Vagina (tissue), 2 donors: ENCODE measurements at regions not wholly inside any gene's neighbourhood (a gene's known extent, or its start where the extent isn't known, plus 50 kb on each side); places are given as distances from the start of the nearest gene placed in this dataset.

ENCODE experiments used
- DNase-seq, 2 donors: peaks; one replicate each; pipeline ENCODE4 v3.0.0-alpha.2; 2017; ENCODE audit errors: extremely low spot score in 2 of 2
- H3K27ac ChIP-seq: fragments of 200-600 bp; sonication (generic); one replicate; pipeline ENCODE4 v1.5.1; 2019
- H3K27me3 ChIP-seq: fragments of 200-600 bp; sonication (generic); one replicate; pipeline ENCODE4 v1.5.1; 2019
- H3K36me3 ChIP-seq, 2 donors: fragments of 200-600 bp; sonication (generic); one replicate each; pipeline ENCODE4 v1.5.1; 2017 to 2019
- H3K4me1 ChIP-seq: fragments of 200-600 bp; sonication (generic); one replicate; pipeline ENCODE4 v1.5.1; 2019
- H3K4me3 ChIP-seq, 2 donors: fragments of 200-600 bp; sonication (generic); 1 replicate in 1 of 2; 2 replicates in 1 of 2; pipeline ENCODE4 v1.5.1; 2016 to 2019
- H3K9me3 ChIP-seq: fragments of 200-600 bp; sonication (generic); one replicate; pipeline ENCODE4 v1.5.1; 2019
- POLR2A ChIP-seq, 2 donors: fragments of 450-650 bp; IDR thresholded peaks; one replicate each; pipeline ENCODE4 v1.6.1; 2017; ENCODE audit warnings: antibody characterized with exemption in 2 of 2, mild to moderate bottlenecking in 2 of 2, moderate library complexity in 2 of 2
- POLR2AphosphoS5 ChIP-seq, 2 donors: sonication (generic); formaldehyde crosslinking; IDR thresholded peaks; one replicate each; pipeline ENCODE4 v1.9.0; 2017; ENCODE audit warnings: antibody characterized with exemption in 2 of 2, mild to moderate bottlenecking in 2 of 2, low read depth in 1 of 2; ENCODE audit not compliant: insufficient read depth in 1 of 2
- intact Hi-C: fragments of 100-400 bp; cut with DNase I; formaldehyde crosslinking; loops from one replicate; pipeline ENCODE4 v1.15.1; 2023
- TF ChIP-seq, protein P1 (sequence below), 3 experiments: fragments of 450-650 bp in 2 of 3; fragments of 200-600 bp in 1 of 3; sonication (generic) in 1 of 3; IDR thresholded peaks; one replicate each; pipeline ENCODE4 v1.5.1; 2017 to 2019; ENCODE audit warnings: antibody characterized with exemption in 3 of 3, mild to moderate bottlenecking in 2 of 3, moderate library complexity in 2 of 3

DNA sequence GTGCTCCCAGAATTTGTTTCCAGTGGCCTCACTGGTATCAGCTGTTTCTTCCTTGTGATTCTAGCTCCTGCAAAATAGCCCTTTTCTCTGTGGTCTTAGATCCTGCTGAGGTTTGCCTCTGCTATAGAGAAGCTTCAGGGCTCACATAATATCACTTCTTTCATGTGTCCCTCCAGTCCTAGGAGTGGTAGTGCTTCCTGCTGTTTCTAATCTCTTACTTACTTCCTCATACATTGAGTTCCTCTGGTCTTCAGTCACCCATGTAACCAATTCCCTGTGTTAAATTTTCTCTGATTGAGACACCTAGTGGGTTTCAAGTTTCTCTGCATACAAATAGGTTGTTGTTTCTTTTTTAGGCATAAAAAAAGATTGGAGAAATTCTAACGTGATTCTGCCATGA lies 1567.9 kb downstream of the ARAP2 start:
- no peaks in the 10 kb centered on the region for H3K4me1 ChIP-seq
- no peak for DNase-seq
- no peaks in the 10 kb centered on the region for H3K36me3 ChIP-seq
- no peaks in the 10 kb centered on the region for H3K27me3 ChIP-seq
- intact Hi-C loops: no loop called here
- TF ChIP-seq, protein P1, sequence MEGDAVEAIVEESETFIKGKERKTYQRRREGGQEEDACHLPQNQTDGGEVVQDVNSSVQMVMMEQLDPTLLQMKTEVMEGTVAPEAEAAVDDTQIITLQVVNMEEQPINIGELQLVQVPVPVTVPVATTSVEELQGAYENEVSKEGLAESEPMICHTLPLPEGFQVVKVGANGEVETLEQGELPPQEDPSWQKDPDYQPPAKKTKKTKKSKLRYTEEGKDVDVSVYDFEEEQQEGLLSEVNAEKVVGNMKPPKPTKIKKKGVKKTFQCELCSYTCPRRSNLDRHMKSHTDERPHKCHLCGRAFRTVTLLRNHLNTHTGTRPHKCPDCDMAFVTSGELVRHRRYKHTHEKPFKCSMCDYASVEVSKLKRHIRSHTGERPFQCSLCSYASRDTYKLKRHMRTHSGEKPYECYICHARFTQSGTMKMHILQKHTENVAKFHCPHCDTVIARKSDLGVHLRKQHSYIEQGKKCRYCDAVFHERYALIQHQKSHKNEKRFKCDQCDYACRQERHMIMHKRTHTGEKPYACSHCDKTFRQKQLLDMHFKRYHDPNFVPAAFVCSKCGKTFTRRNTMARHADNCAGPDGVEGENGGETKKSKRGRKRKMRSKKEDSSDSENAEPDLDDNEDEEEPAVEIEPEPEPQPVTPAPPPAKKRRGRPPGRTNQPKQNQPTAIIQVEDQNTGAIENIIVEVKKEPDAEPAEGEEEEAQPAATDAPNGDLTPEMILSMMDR (IDR thresholded peaks at IDR 0.05): no peak
- no peak for TF ChIP-seq POLR2A (IDR thresholded peaks at IDR 0.05)
- no peak for TF ChIP-seq POLR2AphosphoS5 (IDR thresholded peaks at IDR 0.05; ENCODE audit: insufficient read depth in 1 of 2, low read depth in 1 of 2)
- H3K4me3 ChIP-seq: no peak overlapping the region
- no peaks in the 10 kb centered on the region for H3K9me3 ChIP-seq
- H3K27ac ChIP-seq: no peak overlapping the region

DNA sequence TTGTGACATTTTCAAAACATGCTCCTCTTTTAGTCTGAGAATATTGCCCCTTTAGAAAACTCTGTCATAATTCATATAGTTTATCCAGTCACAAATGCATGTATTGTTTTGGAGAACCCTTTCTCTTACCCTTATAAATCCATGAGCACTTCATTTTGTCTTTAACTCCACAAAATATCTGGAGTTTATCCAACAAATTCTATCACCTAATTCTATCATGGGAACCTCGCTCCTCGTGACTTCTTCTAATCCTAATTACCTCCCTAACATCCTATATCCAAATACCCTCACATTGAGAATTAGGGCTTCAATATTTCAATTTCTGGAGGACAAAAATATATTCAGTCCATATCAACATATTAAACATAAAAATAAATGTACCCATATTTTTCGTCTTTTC lies 1565.9 kb downstream of the ARAP2 start:
- Histone ChIP-seq H3K4me3 (no peak overlapping the region), H3K4me1 (no peaks in the 10 kb centered on the region), H3K9me3 (no peaks in the 10 kb centered on the region), H3K36me3 (no peaks in the 10 kb centered on the region), H3K27ac (no peak overlapping the region), H3K27me3 (no peaks in the 10 kb centered on the region)
- no peak for DNase-seq
- TF ChIP-seq, protein P1 (IDR thresholded peaks at IDR 0.05): no peak
- TF ChIP-seq POLR2AphosphoS5 (IDR thresholded peaks at IDR 0.05; ENCODE audit: insufficient read depth in 1 of 2, low read depth in 1 of 2) (no peak), POLR2A (IDR thresholded peaks at IDR 0.05) (no peak)
- intact Hi-C loops: no loop called here

- intact Hi-C loops: no loop called here
Observed at GRCh38 chr4:34679228-34679627, 1565.1 kb downstream of the ARAP2 start.

GRCh38 chr4:34709564-34709963 lies 1534.8 kb downstream of the ARAP2 start:
- no peaks in the 10 kb centered on the region for H3K36me3 ChIP-seq
- TF ChIP-seq POLR2A (IDR thresholded peaks at IDR 0.05) (no peak), POLR2AphosphoS5 (IDR thresholded peaks at IDR 0.05; ENCODE audit: insufficient read depth in 1 of 2, low read depth in 1 of 2) (no peak)
- TF ChIP-seq, protein P1 (IDR thresholded peaks at IDR 0.05): no peak
- H3K4me3 ChIP-seq: no peak overlapping the region
- H3K9me3 ChIP-seq: no peaks in the 10 kb centered on the region
- no peaks in the 10 kb centered on the region for H3K4me1 ChIP-seq
- H3K27ac ChIP-seq: no peak overlapping the region
- intact Hi-C loops: no loop called here
- no peaks in the 10 kb centered on the region for H3K27me3 ChIP-seq
- no peak for DNase-seq

More at GRCh38 chr4:34679228-34679627, 1565.1 kb downstream of the ARAP2 start:
- Histone ChIP-seq H3K27ac (no peak overlapping the region), H3K4me1 (no peaks in the 10 kb centered on the region), H3K36me3 (no peaks in the 10 kb centered on the region), H3K27me3 (no peaks in the 10 kb centered on the region), H3K4me3 (no peak overlapping the region), H3K9me3 (no peaks in the 10 kb centered on the region)
- TF ChIP-seq POLR2AphosphoS5 (IDR thresholded peaks at IDR 0.05; ENCODE audit: insufficient read depth in 1 of 2, low read depth in 1 of 2): no peak
- TF ChIP-seq POLR2A (IDR thresholded peaks at IDR 0.05): no peak
- TF ChIP-seq, protein P1 (IDR thresholded peaks at IDR 0.05): no peak
- DNase-seq: no peak

DNA sequence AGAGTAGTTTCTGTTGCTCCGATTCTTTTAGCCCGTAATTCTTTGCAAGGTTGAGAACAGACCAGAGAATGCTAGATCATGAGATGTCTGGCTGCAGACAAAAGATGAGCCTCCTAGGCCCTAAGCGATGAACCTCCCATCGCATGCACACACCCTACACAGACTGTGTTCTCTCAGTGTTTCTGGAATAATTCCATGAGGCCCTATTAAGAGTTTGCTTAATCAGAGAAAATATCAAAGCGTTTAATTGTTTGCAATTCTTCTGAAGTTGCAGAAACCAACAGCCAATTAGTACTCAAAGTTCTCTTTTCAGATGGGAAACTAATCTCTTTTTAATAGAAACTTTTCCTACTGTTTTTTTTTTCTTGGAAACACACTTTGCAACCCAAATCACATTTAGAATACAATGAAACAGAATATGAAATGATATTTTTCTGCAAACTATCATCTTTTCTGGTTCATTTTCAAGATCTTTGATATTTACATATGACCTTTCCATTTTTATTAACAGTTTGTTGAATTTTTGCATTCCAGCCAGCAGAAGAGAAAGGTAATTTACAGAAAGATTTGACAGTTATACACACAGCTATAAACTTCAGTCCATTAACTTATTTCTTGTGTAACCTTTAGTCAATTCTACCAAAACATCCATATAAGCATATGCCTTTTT lies 1525.6 kb downstream of the ARAP2 start:
- intact Hi-C loops: no loop called here
- no peaks in the 10 kb centered on the region for H3K9me3 ChIP-seq

More for the DNA sequence above, 1525.6 kb downstream of the ARAP2 start:
- Histone ChIP-seq H3K4me1 (no peaks in the 10 kb centered on the region), H3K4me3 (no peak overlapping the region), H3K27ac (no peak overlapping the region), H3K36me3 (no peaks in the 10 kb centered on the region), H3K27me3 (no peaks in the 10 kb centered on the region)
- DNase-seq: no peak
- TF ChIP-seq POLR2AphosphoS5 (IDR thresholded peaks at IDR 0.05; ENCODE audit: insufficient read depth in 1 of 2, low read depth in 1 of 2) (no peak), POLR2A (IDR thresholded peaks at IDR 0.05) (no peak)
- TF ChIP-seq, protein P1 (IDR thresholded peaks at IDR 0.05): no peak
